ENCODE measurements at regions not wholly inside any gene's neighbourhood (a gene's known extent, or its start where the extent isn't known, plus 50 kb on each side); places are given as distances from the start of the nearest gene placed in this dataset.
"Not testable (repeated sequence)": the region's sequence is repeated elsewhere in the genome, so short reads cannot be mapped to it uniquely, and the experiment has no call there.

- DNase-seq: no peak
These were observed 52.8 kb upstream of the CLDN24 start for GRCh38 chr4:183374950-183375555.

GRCh38 chr4:183376381-183376780 is 54.2 kb upstream of the CLDN24 start:
- DNase-seq: no peak

- DNase-seq: no peak
These were observed 55.3 kb upstream of the CLDN24 start for GRCh38 chr4:183377491-183377890.

DNA sequence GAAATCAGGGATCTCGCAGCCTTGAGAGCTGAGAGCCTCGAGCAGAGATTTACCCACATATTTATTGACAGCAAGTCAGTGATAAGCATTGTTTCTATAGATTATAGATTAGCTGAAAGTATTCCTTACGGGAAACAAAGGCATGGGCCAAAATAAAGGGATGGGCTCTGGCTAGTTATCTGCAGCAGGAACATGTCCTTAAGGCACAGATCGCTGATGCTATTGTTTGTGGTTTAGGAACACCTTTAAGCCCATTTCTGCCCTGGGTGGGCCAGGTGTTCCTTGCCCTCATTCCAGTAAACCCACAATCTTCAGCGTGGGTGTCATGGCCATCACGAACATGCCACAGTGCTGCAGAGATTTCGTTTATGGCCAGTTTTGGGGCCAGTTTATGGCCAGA is 56.1 kb upstream of the CLDN24 start:
- DNase-seq: not testable (repeated sequence)

DNA sequence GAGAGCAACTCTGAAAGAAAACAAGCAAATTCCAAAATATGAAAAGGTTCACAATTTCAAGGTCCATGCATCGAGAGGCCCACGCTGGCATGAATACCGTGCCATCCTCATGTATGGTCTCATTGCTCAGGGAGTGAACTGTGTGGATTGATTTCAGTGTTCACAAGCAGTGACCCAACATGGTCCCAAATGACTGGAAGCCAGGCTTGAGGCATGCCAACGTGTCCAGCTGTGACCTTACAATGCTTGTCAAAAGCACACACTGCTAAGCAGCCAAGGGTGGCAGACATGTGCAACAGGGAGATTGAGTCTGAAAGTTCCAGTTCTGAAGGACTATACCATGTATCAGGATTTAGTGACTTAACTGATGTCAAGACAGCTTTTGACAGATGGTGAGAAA is 58.7 kb upstream of the CLDN24 start:
- DNase-seq: no peak

- no peak for DNase-seq
These were observed 60.8 kb upstream of the CDKN2AIP start for GRCh38 chr4:183383606-183384005.

GRCh38 chr4:183384516-183384915 is 59.9 kb upstream of the CDKN2AIP start:
- DNase-seq: no peak

GRCh38 chr4:183384983-183385382 is 59.5 kb upstream of the CDKN2AIP start:
- DNase-seq: no peak

- no peak for DNase-seq
These were observed 56.4 kb upstream of the CDKN2AIP start for GRCh38 chr4:183388021-183388420.

GRCh38 chr4:183388777-183389176 is 55.7 kb upstream of the CDKN2AIP start:
- no peak for DNase-seq

- DNase-seq: no peak
These were observed 54.1 kb upstream of the CDKN2AIP start for GRCh38 chr4:183390374-183390773.

DNA sequence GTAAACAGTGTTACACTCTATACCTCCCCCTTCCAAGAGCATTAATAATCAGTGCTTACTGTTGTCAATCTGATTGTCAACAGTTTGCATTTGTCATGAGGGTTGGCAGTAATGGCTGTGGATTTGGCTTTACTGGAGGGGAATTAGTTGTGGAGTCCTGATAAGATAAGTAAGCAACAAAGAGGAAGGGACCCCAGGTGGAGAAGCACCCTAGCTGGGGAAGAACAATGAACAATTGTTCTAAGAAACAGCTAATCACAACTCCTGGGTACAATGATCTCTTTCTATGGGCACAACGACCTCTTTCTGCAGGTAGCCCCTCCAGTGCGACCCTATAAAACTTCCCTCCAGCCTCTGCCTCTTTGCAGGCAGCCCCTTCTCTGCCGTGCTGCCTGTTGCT is 53.2 kb upstream of the CDKN2AIP start:
- peak; percentile 42 for DNase-seq

DNA sequence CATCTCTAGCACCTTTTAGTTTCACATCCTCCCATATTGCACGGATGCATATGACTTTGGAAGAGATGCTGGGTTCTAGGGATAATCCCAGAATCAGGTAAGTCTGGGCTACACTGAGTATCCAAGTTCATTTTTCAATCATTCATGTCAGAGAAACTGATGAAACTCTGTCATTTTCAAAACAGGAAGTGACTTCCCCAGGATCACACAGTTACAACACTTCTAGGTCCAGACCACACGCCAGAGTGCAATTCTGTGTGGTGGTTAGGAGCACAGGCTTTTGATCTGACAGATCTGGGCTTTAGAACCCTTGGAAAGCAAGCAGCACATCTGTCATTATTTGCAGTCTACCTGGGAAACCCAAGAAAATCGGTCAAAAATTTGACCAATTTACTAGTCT is 52.1 kb upstream of the CDKN2AIP start:
- peak; percentile 49 for DNase-seq

DNA sequence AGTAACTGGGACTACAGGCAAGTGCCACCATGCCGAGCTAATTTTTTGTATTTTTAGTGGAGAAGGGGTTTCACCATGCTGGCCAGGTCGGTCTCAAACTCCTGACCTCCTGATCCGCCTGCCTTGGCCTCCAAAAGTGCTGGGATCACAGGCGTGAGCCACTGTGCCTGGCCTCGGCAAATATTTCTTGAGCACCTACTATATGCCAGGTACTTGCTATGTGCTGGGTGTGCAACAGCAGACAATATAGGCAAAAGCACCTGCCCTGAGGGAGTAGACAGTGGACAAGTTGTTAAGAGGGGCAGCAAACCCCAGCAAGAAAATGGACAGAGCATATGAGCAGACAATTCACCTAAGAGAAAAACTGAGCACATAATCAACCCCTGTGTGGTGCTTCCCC is 51.0 kb upstream of the CDKN2AIP start:
- DNase-seq: no peak

DNA sequence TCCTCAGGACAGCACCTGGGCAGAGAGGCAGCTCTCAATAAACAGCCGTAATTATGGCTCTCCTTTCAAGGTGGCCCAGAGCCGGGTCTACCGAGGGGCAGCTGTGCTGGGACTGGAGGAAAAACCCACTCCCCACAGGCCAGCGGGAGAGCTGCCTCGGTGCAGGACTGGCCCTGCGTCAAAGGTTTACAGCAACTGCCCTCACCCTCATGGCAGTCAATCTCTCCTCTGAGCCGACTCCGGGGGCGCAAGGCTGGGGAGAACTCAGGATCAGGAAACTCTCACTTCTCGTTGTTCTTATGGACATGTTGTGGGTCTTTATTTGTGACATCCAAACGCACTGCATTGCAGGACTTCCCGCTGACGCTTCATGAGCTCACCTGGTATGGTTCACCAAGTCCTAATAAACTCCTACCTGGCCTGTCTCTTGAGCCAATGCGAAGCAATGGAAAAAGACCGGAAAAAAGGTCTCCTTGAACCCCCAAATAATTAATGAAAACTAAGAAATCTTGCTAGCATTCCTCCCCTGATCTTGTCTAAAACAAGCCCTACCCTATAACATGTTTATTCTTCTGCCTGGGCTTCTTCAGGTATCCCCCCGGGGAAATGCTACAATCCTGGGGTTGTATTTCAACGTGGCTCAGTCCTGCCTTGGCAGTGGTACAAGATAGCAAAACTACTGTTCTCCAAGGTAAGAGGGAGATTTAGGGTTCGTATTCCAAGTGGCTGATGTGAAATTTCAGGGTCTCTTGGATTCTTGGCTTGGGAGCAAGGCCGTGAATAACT is 50.1 kb upstream of the CDKN2AIP start:
- DNase-seq: peak; percentile 18

All from hematopoietic multipotent progenitor cell treated with erythropoietin and hydrocortisone succinate and interleukin-3 and kit ligand, for 8 days (in vitro differentiated cells).